Esophagus muscularis mucosa (tissue), 3 donors: ENCODE measurements at regions not wholly inside any gene's neighbourhood (a gene's known extent, or its start where the extent isn't known, plus 50 kb on each side); places are given as distances from the start of the nearest gene placed in this dataset.

Experiments
- CTCF ChIP-seq, 3 experiments: fragments of 200-600 bp in 2 of 3; fragments of 450-650 bp in 1 of 3; sonication (generic) in 2 of 3; IDR thresholded peaks; one replicate each; pipeline ENCODE4 v1.5.1; 2017 to 2019; ENCODE audit warnings: antibody characterized with exemption in 3 of 3, mild to moderate bottlenecking in 2 of 3, moderate library complexity in 1 of 3
- POLR2AphosphoS5 ChIP-seq, 2 donors: sonication (generic); formaldehyde crosslinking; IDR thresholded peaks; one replicate each; pipeline ENCODE4 v1.6.1; 2017; ENCODE audit warnings: antibody characterized with exemption in 2 of 2

- TF ChIP-seq CTCF (IDR thresholded peaks at IDR 0.05): no peak
- TF ChIP-seq POLR2AphosphoS5 (IDR thresholded peaks at IDR 0.05): no peak
Observed at GRCh38 chr7:46649876-46650275, 728.8 kb upstream of the IGFBP3 start.
